GM23338 (cell line): ENCODE measurements at regions not wholly inside any gene's neighbourhood (a gene's known extent, or its start where the extent isn't known, plus 50 kb on each side); places are given as distances from the start of the nearest gene placed in this dataset.

Source experiments
- ATAC-seq: fragments of 200-7000 bp; cut with Tn5 transposase; 3 replicates; pipeline ENCODE4 v1.9.1; 2020
- DNase-seq: peaks from one replicate; pipeline ENCODE4 v3.0.0-alpha.2; 2015; ENCODE audit warnings: low spot score
- H2AFZ ChIP-seq: fragments of 200-600 bp; sonication (generic); 2 replicates; pipeline ENCODE4 v1.8.0; 2016; ENCODE audit warnings: antibody characterized with exemption, mild to moderate bottlenecking, moderate library complexity
- H3F3A ChIP-seq: fragments of 200-600 bp; sonication (generic); replicated peaks from 2 replicates; pipeline ENCODE4 v1.8.0; 2017; ENCODE audit warnings: antibody characterized with exemption, mixed run types, low read depth
- H3K27ac ChIP-seq: fragments of 200-600 bp; sonication (generic); 2 replicates; pipeline ENCODE4 v1.6.1; 2016; ENCODE audit warnings: low read depth
- H3K27me3 ChIP-seq: fragments of 200-600 bp; sonication (generic); 2 replicates; pipeline ENCODE4 v1.8.0; 2016; ENCODE audit warnings: mild to moderate bottlenecking, mixed run types, moderate library complexity; ENCODE audit not compliant: insufficient read depth
- H3K36me3 ChIP-seq: fragments of 200-600 bp; sonication (generic); 2 replicates; pipeline ENCODE4 v1.8.0; 2016; ENCODE audit warnings: mild to moderate bottlenecking; ENCODE audit not compliant: insufficient read depth
- H3K4me1 ChIP-seq: fragments of 200-600 bp; sonication (generic); 2 replicates; pipeline ENCODE4 v1.8.0; 2016; ENCODE audit warnings: mild to moderate bottlenecking, moderate library complexity; ENCODE audit not compliant: insufficient read depth
- H3K4me2 ChIP-seq: fragments of 200-600 bp; sonication (generic); 2 replicates; pipeline ENCODE4 v1.7.1; 2017; ENCODE audit warnings: mixed run types
- H3K4me3 ChIP-seq: fragments of 200-600 bp; sonication (generic); 2 replicates; pipeline ENCODE4 v1.6.1; 2016; ENCODE audit warnings: mixed run types
- H3K79me2 ChIP-seq: fragments of 200-600 bp; sonication (generic); replicated peaks from 2 replicates; pipeline ENCODE4 v1.8.0; 2017; ENCODE audit warnings: mild to moderate bottlenecking; ENCODE audit not compliant: insufficient read depth
- H3K9me2 ChIP-seq: fragments of 200-600 bp; sonication (generic); 2 replicates; pipeline ENCODE4 v1.8.0; 2017; ENCODE audit not compliant: insufficient read depth
- H4K20me1 ChIP-seq: fragments of 200-600 bp; sonication (generic); replicated peaks from 2 replicates; pipeline ENCODE4 v1.8.0; 2017; ENCODE audit warnings: mild to moderate bottlenecking; ENCODE audit not compliant: insufficient read depth
- H3K27ac Mint-ChIP-seq: 2 replicates; pipeline ENCODE4 v1.8.0; 2020; ENCODE audit warnings: inconsistent platforms, mild to moderate bottlenecking, moderate library complexity, mixed read lengths
- H3K27me3 Mint-ChIP-seq: 3 replicates; pipeline ENCODE4 v1.8.0; 2022; ENCODE audit warnings: low read depth, mild to moderate bottlenecking, moderate library complexity, mixed read lengths, inconsistent platforms; ENCODE audit not compliant: insufficient read depth, poor library complexity
- H3K36me3 Mint-ChIP-seq: 3 replicates; pipeline ENCODE4 v1.8.0; 2021; ENCODE audit warnings: low read depth, mild to moderate bottlenecking, inconsistent platforms, moderate library complexity, mixed read lengths
- H3K4me1 Mint-ChIP-seq: 3 replicates; pipeline ENCODE4 v1.8.0; 2020; ENCODE audit warnings: mild to moderate bottlenecking, inconsistent platforms, mixed read lengths
- H3K4me3 Mint-ChIP-seq: 3 replicates; pipeline ENCODE4 v1.8.0; 2021; ENCODE audit warnings: moderate library complexity, mild to moderate bottlenecking, inconsistent platforms, mixed read lengths
- H3K9me3 Mint-ChIP-seq: 3 replicates; pipeline ENCODE4 v1.8.0; 2020; ENCODE audit warnings: moderate library complexity, mild to moderate bottlenecking, inconsistent platforms, mixed read lengths
- CREB1 ChIP-seq: fragments of 250-450 bp; sonication (Bioruptor Pico); IDR thresholded peaks from 2 replicates; pipeline ENCODE4 v1.5.0; 2020; ENCODE audit warnings: low read depth, mild to moderate bottlenecking, moderate library complexity
- CTCF ChIP-seq, 2 experiments: fragments of 200-600 bp in 1 of 2; sonication (generic) in 1 of 2; conservative IDR thresholded peaks; 2 replicates each; pipeline versions ENCODE4 v1.5.1 to v1.6.1; 2016 to 2017; ENCODE audit warnings: antibody characterized with exemption in 2 of 2, low read depth in 2 of 2, mild to moderate bottlenecking in 2 of 2, moderate library complexity in 1 of 2
- ETS1 ChIP-seq: IDR thresholded peaks from 2 replicates; pipeline ENCODE4 v1.6.1; 2016; ENCODE audit warnings: antibody characterized with exemption
- EZH2 ChIP-seq: fragments of 200-600 bp; sonication (generic); IDR thresholded peaks from one replicate; pipeline ENCODE4 v1.8.0; 2017; ENCODE audit warnings: antibody characterized with exemption, mild to moderate bottlenecking, low read depth; ENCODE audit not compliant: unreplicated experiment
- JUNB ChIP-seq: IDR thresholded peaks from one replicate; pipeline ENCODE4 v1.6.1; 2016; ENCODE audit warnings: antibody characterized with exemption; ENCODE audit not compliant: unreplicated experiment
- NANOG ChIP-seq: IDR thresholded peaks from 2 replicates; pipeline ENCODE4 v1.6.1; 2016; ENCODE audit warnings: antibody characterized with exemption, borderline replicate concordance
- REST ChIP-seq: IDR thresholded peaks from one replicate; pipeline ENCODE4 v1.6.1; 2018; ENCODE audit warnings: antibody characterized with exemption; ENCODE audit not compliant: unreplicated experiment
- STAT1 ChIP-seq: IDR thresholded peaks from one replicate; pipeline ENCODE4 v1.6.1; 2016; ENCODE audit warnings: antibody characterized with exemption; ENCODE audit not compliant: unreplicated experiment

- Histone ChIP-seq H3F3A (no peaks in the 10 kb centered on the region), H3K27me3 (no peaks in the 10 kb centered on the region), H3K4me3 (no peak overlapping the region), H3K36me3 (no peaks in the 10 kb centered on the region), H3K4me2 (no peak overlapping the region), H3K27ac (no peak overlapping the region), H4K20me1 (no peaks in the 10 kb centered on the region), H3K79me2 (no peaks in the 10 kb centered on the region), H2AFZ (no peak overlapping the region), H3K9me2 (peaks cover 14% of the 10 kb centered on the region; the same call in 1 of the 2 replicates), H3K4me1 (peaks cover 19% of the 10 kb centered on the region)
- Mint-ChIP-seq H3K36me3 (no peaks in the 10 kb centered on the region), H3K4me1 (peaks cover 22% of the 10 kb centered on the region), H3K9me3 (no peaks in the 10 kb centered on the region), H3K27me3 (no peaks in the 10 kb centered on the region), H3K27ac (no peak overlapping the region), H3K4me3 (no peak overlapping the region)
- ATAC-seq (no peak), DNase-seq (no peak)
- TF ChIP-seq ETS1 (no peak), EZH2 (no peak), JUNB (no peak), NANOG (no peak), CTCF (conservative IDR thresholded peaks at IDR 0.05; ENCODE audit: low read depth in 2 of 2) (no peak)
Observed at GRCh38 chr18:46318356-46318755, 214.2 kb downstream of the HAUS1 start.

- H2AFZ ChIP-seq, result no peak overlapping the region
- H3K4me2 ChIP-seq, result no peak overlapping the region
- H3K4me1 ChIP-seq, result peaks cover 19% of the 10 kb centered on the region
- no peak overlapping the region for H3K4me3 ChIP-seq
- H3K27ac Mint-ChIP-seq, result no peak overlapping the region
- DNase-seq (no peak), ATAC-seq (no peak)
- H3K36me3 Mint-ChIP-seq, result no peaks in the 10 kb centered on the region
- no peaks in the 10 kb centered on the region for H3F3A ChIP-seq
- no peaks in the 10 kb centered on the region for H3K27me3 ChIP-seq
- H3K79me2 ChIP-seq, result no peaks in the 10 kb centered on the region
- H3K27me3 Mint-ChIP-seq, result no peaks in the 10 kb centered on the region
- no peaks in the 10 kb centered on the region for H3K9me3 Mint-ChIP-seq
- peaks cover 14% of the 10 kb centered on the region; the same call in 1 of the 2 replicates for H3K9me2 ChIP-seq
- H4K20me1 ChIP-seq, result no peaks in the 10 kb centered on the region
- peaks cover 30% of the 10 kb centered on the region for H3K4me1 Mint-ChIP-seq
- H3K27ac ChIP-seq, result no peak overlapping the region
- no peaks in the 10 kb centered on the region for H3K36me3 ChIP-seq
- no peak overlapping the region for H3K4me3 Mint-ChIP-seq
- no peak for TF ChIP-seq NANOG
- no peak for TF ChIP-seq STAT1
- TF ChIP-seq ETS1, result no peak
- TF ChIP-seq CTCF (conservative IDR thresholded peaks at IDR 0.05; ENCODE audit: low read depth in 2 of 2), result no peak
- TF ChIP-seq REST, result no peak
- TF ChIP-seq CREB1, result no peak
- TF ChIP-seq EZH2, result no peak
Observed at GRCh38 chr18:46319783-46320182, 215.6 kb downstream of the HAUS1 start.
